ENCODE measurements at regions not wholly inside any gene's neighbourhood (a gene's known extent, or its start where the extent isn't known, plus 50 kb on each side); places are given as distances from the start of the nearest gene placed in this dataset.

- H3K36me3 ChIP-seq (ENCODE audit: control insufficient read depth in 4 of 4, insufficient read depth in 3 of 4, low read depth in 1 of 4, low read length in 3 of 4), result no peaks in the 10 kb centered on the region
- no peaks in the 10 kb centered on the region for H3K4me1 ChIP-seq (ENCODE audit: control insufficient read depth in 4 of 4, insufficient read depth in 4 of 4, low read length in 3 of 4)
- no peak overlapping the region for H3K9ac ChIP-seq (ENCODE audit: low read depth in 1 of 2, low read length in 2 of 2)
- WGBS, result 95% methylated on average over 1 of the region's 1 CpG
- no peaks in the 10 kb centered on the region for H3K9me3 ChIP-seq (ENCODE audit: control insufficient read depth in 4 of 4, low read length in 3 of 4)
- no peaks in the 10 kb centered on the region for H3K27me3 ChIP-seq (ENCODE audit: control insufficient read depth in 4 of 4, insufficient read depth in 4 of 4, low read length in 3 of 4)
- no peak overlapping the region for H3K4me3 ChIP-seq (ENCODE audit: low read depth in 1 of 3, low read length in 3 of 3)
- no peak overlapping the region for H3K27ac ChIP-seq (ENCODE audit: low read depth in 1 of 2, low read length in 2 of 2)
- TF ChIP-seq, protein P1, sequence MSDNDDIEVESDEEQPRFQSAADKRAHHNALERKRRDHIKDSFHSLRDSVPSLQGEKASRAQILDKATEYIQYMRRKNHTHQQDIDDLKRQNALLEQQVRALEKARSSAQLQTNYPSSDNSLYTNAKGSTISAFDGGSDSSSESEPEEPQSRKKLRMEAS (IDR thresholded peaks at IDR 0.05), result no peak
- TF ChIP-seq RAD21 (IDR thresholded peaks at IDR 0.05) (no peak), YY1 (IDR thresholded peaks at IDR 0.05) (no peak), GABPA (IDR thresholded peaks at IDR 0.05 in 1 of 2, conservative IDR thresholded peaks at IDR 0.05 in 1 of 2) (no peak), CTCF (IDR thresholded peaks at IDR 0.05; ENCODE audit: low read depth, low read length, missing input control) (no peak), REST (IDR thresholded peaks at IDR 0.05) (no peak), EGR1 (IDR thresholded peaks at IDR 0.05; ENCODE audit: low read depth in 2 of 2) (no peak), SP1 (IDR thresholded peaks at IDR 0.05) (no peak), HNF4G (IDR thresholded peaks at IDR 0.05) (no peak), ATF3 (IDR thresholded peaks at IDR 0.05) (no peak), FOXA1 (IDR thresholded peaks at IDR 0.05) (no peak), HNF4A (conservative IDR thresholded peaks at IDR 0.05) (no peak), TAF1 (conservative IDR thresholded peaks at IDR 0.05) (no peak), RXRA (IDR thresholded peaks at IDR 0.05) (no peak), JUND (IDR thresholded peaks at IDR 0.05) (no peak)
- TF ChIP-seq, protein P2, sequence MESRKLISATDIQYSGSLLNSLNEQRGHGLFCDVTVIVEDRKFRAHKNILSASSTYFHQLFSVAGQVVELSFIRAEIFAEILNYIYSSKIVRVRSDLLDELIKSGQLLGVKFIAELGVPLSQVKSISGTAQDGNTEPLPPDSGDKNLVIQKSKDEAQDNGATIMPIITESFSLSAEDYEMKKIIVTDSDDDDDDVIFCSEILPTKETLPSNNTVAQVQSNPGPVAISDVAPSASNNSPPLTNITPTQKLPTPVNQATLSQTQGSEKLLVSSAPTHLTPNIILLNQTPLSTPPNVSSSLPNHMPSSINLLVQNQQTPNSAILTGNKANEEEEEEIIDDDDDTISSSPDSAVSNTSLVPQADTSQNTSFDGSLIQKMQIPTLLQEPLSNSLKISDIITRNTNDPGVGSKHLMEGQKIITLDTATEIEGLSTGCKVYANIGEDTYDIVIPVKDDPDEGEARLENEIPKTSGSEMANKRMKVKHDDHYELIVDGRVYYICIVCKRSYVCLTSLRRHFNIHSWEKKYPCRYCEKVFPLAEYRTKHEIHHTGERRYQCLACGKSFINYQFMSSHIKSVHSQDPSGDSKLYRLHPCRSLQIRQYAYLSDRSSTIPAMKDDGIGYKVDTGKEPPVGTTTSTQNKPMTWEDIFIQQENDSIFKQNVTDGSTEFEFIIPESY (IDR thresholded peaks at IDR 0.05), result no peak
- DNase-seq (ENCODE audit: low spot score), result no peak
These were observed 376.4 kb downstream of the RBM43 start for GRCh38 chr2:150885236-150885635.

- H3K9me3 ChIP-seq (ENCODE audit: control insufficient read depth in 4 of 4, low read length in 3 of 4), result no peaks in the 10 kb centered on the region
- no peak overlapping the region for H3K9ac ChIP-seq (ENCODE audit: low read depth in 1 of 2, low read length in 2 of 2)
- no peaks in the 10 kb centered on the region for H3K4me1 ChIP-seq (ENCODE audit: control insufficient read depth in 4 of 4, insufficient read depth in 4 of 4, low read length in 3 of 4)
- H3K36me3 ChIP-seq (ENCODE audit: control insufficient read depth in 4 of 4, insufficient read depth in 3 of 4, low read depth in 1 of 4, low read length in 3 of 4), result no peaks in the 10 kb centered on the region
- no peaks in the 10 kb centered on the region for H3K27me3 ChIP-seq (ENCODE audit: control insufficient read depth in 4 of 4, insufficient read depth in 4 of 4, low read length in 3 of 4)
- no peak for DNase-seq (ENCODE audit: low spot score)
- H3K4me3 ChIP-seq (ENCODE audit: low read depth in 1 of 3, low read length in 3 of 3), result no peak overlapping the region
- no peak overlapping the region for H3K27ac ChIP-seq (ENCODE audit: low read depth in 1 of 2, low read length in 2 of 2)
- TF ChIP-seq NR2F2 (IDR thresholded peaks at IDR 0.05) (no peak), HNF4A (conservative IDR thresholded peaks at IDR 0.05) (no peak), TAF1 (conservative IDR thresholded peaks at IDR 0.05) (no peak), ATF3 (IDR thresholded peaks at IDR 0.05) (no peak), YY1 (IDR thresholded peaks at IDR 0.05) (no peak), JUND (IDR thresholded peaks at IDR 0.05) (no peak), REST (IDR thresholded peaks at IDR 0.05) (no peak), FOXA1 (IDR thresholded peaks at IDR 0.05) (no peak), GABPA (IDR thresholded peaks at IDR 0.05 in 1 of 2, conservative IDR thresholded peaks at IDR 0.05 in 1 of 2) (no peak), SP1 (IDR thresholded peaks at IDR 0.05) (no peak)
- TF ChIP-seq, protein P2 (IDR thresholded peaks at IDR 0.05), result no peak
- TF ChIP-seq, protein P1 (IDR thresholded peaks at IDR 0.05), result no peak
These were observed 378.1 kb downstream of the RBM43 start for GRCh38 chr2:150883613-150883895.

Measured in liver (tissue), 8 donors.